ENCODE measurements at regions not wholly inside any gene's neighbourhood (a gene's known extent, or its start where the extent isn't known, plus 50 kb on each side); places are given as distances from the start of the nearest gene placed in this dataset.

GRCh38 chr12:131570596-131570995, 140.3 kb upstream of the SFSWAP start:
- no peak for TF ChIP-seq POLR2AphosphoS5 (IDR thresholded peaks at IDR 0.05; ENCODE audit: low read depth)
- TF ChIP-seq GABPA (IDR thresholded peaks at IDR 0.05; ENCODE audit: low read depth): no peak
- TF ChIP-seq, protein P1, sequence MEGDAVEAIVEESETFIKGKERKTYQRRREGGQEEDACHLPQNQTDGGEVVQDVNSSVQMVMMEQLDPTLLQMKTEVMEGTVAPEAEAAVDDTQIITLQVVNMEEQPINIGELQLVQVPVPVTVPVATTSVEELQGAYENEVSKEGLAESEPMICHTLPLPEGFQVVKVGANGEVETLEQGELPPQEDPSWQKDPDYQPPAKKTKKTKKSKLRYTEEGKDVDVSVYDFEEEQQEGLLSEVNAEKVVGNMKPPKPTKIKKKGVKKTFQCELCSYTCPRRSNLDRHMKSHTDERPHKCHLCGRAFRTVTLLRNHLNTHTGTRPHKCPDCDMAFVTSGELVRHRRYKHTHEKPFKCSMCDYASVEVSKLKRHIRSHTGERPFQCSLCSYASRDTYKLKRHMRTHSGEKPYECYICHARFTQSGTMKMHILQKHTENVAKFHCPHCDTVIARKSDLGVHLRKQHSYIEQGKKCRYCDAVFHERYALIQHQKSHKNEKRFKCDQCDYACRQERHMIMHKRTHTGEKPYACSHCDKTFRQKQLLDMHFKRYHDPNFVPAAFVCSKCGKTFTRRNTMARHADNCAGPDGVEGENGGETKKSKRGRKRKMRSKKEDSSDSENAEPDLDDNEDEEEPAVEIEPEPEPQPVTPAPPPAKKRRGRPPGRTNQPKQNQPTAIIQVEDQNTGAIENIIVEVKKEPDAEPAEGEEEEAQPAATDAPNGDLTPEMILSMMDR (IDR thresholded peaks at IDR 0.05; ENCODE audit: insufficient read depth, low read length): no peak
- no peak for TF ChIP-seq SPI1 (IDR thresholded peaks at IDR 0.05; ENCODE audit: borderline replicate concordance, low read depth)
- TF ChIP-seq REST (IDR thresholded peaks at IDR 0.05; ENCODE audit: insufficient replicate concordance, low read depth): no peak

DNA sequence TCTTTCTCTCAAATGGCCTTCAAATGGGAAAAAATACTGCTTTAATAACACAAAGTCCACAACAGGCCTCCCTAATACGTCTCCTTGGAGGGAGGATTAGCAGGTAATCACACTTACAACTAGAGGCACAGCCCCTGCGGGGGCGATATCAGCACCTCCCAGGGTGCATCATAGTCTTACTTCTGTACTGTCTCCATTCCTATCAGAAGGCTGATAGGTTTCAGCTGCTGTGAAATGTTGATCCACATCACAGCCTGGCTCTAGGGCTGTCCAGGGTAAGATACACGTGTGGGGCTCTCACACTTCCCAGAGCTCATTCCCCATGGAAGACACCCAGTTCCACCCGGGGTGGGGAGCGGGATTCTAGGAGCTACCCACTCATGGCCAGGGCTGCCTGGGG, 139.1 kb upstream of the SFSWAP start:
- no peaks in the 10 kb centered on the region for H3K27me3 ChIP-seq (ENCODE audit: insufficient read depth, poor library complexity, severe bottlenecking)
- DNase-seq (ENCODE audit: low read depth in 1 of 2, low spot score in 1 of 2): no peak
- no peak for TF ChIP-seq POLR2AphosphoS5 (IDR thresholded peaks at IDR 0.05; ENCODE audit: low read depth)
- TF ChIP-seq REST (IDR thresholded peaks at IDR 0.05; ENCODE audit: insufficient replicate concordance, low read depth): no peak
- TF ChIP-seq GABPA (IDR thresholded peaks at IDR 0.05; ENCODE audit: low read depth): no peak
- TF ChIP-seq, protein P1 (IDR thresholded peaks at IDR 0.05; ENCODE audit: insufficient read depth, low read length): no peak
- TF ChIP-seq SPI1 (IDR thresholded peaks at IDR 0.05; ENCODE audit: borderline replicate concordance, low read depth): no peak
- H3K27ac ChIP-seq (replicated peaks): no peak overlapping the region
- H3K4me3 ChIP-seq (replicated peaks; ENCODE audit: insufficient read depth, low read length): no peak overlapping the region

More at GRCh38 chr12:131570596-131570995, 140.3 kb upstream of the SFSWAP start:
- no peak overlapping the region for H3K27ac ChIP-seq (replicated peaks)
- no peak overlapping the region for H3K4me3 ChIP-seq (replicated peaks; ENCODE audit: insufficient read depth, low read length)
- no peaks in the 10 kb centered on the region for H3K27me3 ChIP-seq (ENCODE audit: insufficient read depth, poor library complexity, severe bottlenecking)
- DNase-seq (ENCODE audit: low read depth in 1 of 2, low spot score in 1 of 2): no peak

DNA sequence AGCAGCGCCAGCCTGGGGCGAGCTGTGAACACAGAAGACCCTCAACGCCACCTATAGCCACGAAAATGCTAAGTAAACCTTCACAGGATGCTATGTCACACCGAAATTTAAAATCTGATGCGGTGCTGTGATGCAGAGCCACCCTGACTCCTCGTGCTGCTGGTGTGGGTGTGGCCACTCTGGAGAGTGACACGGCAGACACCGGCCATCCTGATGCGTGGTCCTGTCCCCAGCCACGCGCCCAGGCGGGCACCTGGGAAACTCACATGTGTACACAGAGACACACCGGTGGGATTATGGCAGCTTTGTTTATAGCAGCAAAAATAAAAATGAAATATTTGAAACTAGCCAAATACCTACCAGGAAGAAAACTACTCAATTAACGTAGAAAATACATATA, 138.3 kb upstream of the SFSWAP start:
- TF ChIP-seq SPI1 (IDR thresholded peaks at IDR 0.05; ENCODE audit: borderline replicate concordance, low read depth) (no peak), POLR2AphosphoS5 (IDR thresholded peaks at IDR 0.05; ENCODE audit: low read depth) (no peak), REST (IDR thresholded peaks at IDR 0.05; ENCODE audit: insufficient replicate concordance, low read depth) (no peak), GABPA (IDR thresholded peaks at IDR 0.05; ENCODE audit: low read depth) (no peak)
- TF ChIP-seq, protein P1 (IDR thresholded peaks at IDR 0.05; ENCODE audit: insufficient read depth, low read length): no peak
- no peak overlapping the region for H3K4me3 ChIP-seq (replicated peaks; ENCODE audit: insufficient read depth, low read length)
- no peak overlapping the region for H3K27ac ChIP-seq (replicated peaks)
- no peaks in the 10 kb centered on the region for H3K27me3 ChIP-seq (ENCODE audit: insufficient read depth, poor library complexity, severe bottlenecking)
- no peak for DNase-seq (ENCODE audit: low read depth in 1 of 2, low spot score in 1 of 2)
